WTC11 (cell line): ENCODE measurements at regions not wholly inside any gene's neighbourhood (a gene's known extent, or its start where the extent isn't known, plus 50 kb on each side); places are given as distances from the start of the nearest gene placed in this dataset.

Experiments
- ATAC-seq: fragments of 200-7000 bp; cut with Tn5 transposase; 2 replicates; pipeline ENCODE4 v1.10.0; 2021; ENCODE audit warnings: mild to moderate bottlenecking, moderate library complexity
- CTCF ChIA-PET: fragments of 300-600 bp; sonication (Branson Sonifier 250); formaldehyde crosslinking; loops from one replicate; lab custom pipeline; 2021; ENCODE audit warnings: antibody characterized with exemption; lab: Charles Lee
- POLR2A ChIA-PET: fragments of 350-600 bp; sonication (Branson Sonifier 250); formaldehyde crosslinking; loops from one replicate; lab custom pipeline; 2021; ENCODE audit warnings: antibody characterized with exemption; lab: Charles Lee
- DNase-seq: peaks from one replicate; pipeline ENCODE4 v3.0.0; 2021; ENCODE audit warnings: low spot score
- H3K27ac Mint-ChIP-seq: 2 replicates; pipeline ENCODE4 v1.8.0; 2021; ENCODE audit warnings: mixed read lengths
- H3K27me3 Mint-ChIP-seq: 2 replicates; pipeline ENCODE4 v1.8.0; 2021; ENCODE audit warnings: low read depth, mild to moderate bottlenecking, moderate library complexity, mixed read lengths
- H3K36me3 Mint-ChIP-seq: 2 replicates; pipeline ENCODE4 v1.8.0; 2021; ENCODE audit warnings: mixed read lengths
- H3K4me1 Mint-ChIP-seq: 2 replicates; pipeline ENCODE4 v1.8.0; 2022; ENCODE audit warnings: mixed read lengths
- H3K4me3 Mint-ChIP-seq: 2 replicates; pipeline ENCODE4 v1.8.0; 2021; ENCODE audit warnings: mild to moderate bottlenecking, moderate library complexity, mixed read lengths
- H3K9me3 Mint-ChIP-seq: 2 replicates; pipeline ENCODE4 v1.8.0; 2021; ENCODE audit warnings: mixed read lengths
- FOXJ3 ChIP-seq: sonication (generic); formaldehyde crosslinking; IDR thresholded peaks from 2 replicates; pipeline ENCODE4 v1.9.0; 2021; ENCODE audit warnings: missing genetic modification reagents, mild to moderate bottlenecking, borderline replicate concordance
- HMGA2 ChIP-seq: fragments of 250-450 bp; sonication (Bioruptor Pico); IDR thresholded peaks from 2 replicates; pipeline ENCODE4 v1.4.0; 2021; ENCODE audit warnings: mild to moderate bottlenecking, moderate library complexity
- NFATC4 ChIP-seq: fragments of 250-450 bp; sonication (Bioruptor Pico); IDR thresholded peaks from 2 replicates; pipeline ENCODE4 v1.9.0; 2021; ENCODE audit warnings: mild to moderate bottlenecking
- NFE2L1 ChIP-seq: sonication (generic); formaldehyde crosslinking; IDR thresholded peaks from 2 replicates; pipeline ENCODE4 v1.8.1; 2023; ENCODE audit warnings: missing genetic modification reagents
- NR1H2 ChIP-seq: sonication (generic); formaldehyde crosslinking; IDR thresholded peaks from 2 replicates; pipeline ENCODE4 v1.9.0; 2021; ENCODE audit warnings: mild to moderate bottlenecking, moderate library complexity, missing genetic modification reagents
- OVOL2 ChIP-seq: fragments of 250-450 bp; sonication (Bioruptor Pico); IDR thresholded peaks from 2 replicates; pipeline ENCODE4 v1.9.0; 2021; ENCODE audit warnings: mild to moderate bottlenecking, borderline replicate concordance
- SOX15 ChIP-seq: fragments of 250-450 bp; sonication (Bioruptor Pico); IDR thresholded peaks from 2 replicates; pipeline ENCODE4 v1.9.0; 2021; ENCODE audit warnings: mild to moderate bottlenecking
- TEAD1 ChIP-seq: sonication (generic); formaldehyde crosslinking; IDR thresholded peaks from 2 replicates; pipeline ENCODE4 v1.8.0; 2022; ENCODE audit warnings: mild to moderate bottlenecking, missing genetic modification reagents
- TEAD4 ChIP-seq: sonication (generic); formaldehyde crosslinking; IDR thresholded peaks from 2 replicates; pipeline ENCODE4 v1.8.0; 2022; ENCODE audit warnings: mild to moderate bottlenecking, missing genetic modification reagents
- ZNF219 ChIP-seq: sonication (generic); formaldehyde crosslinking; IDR thresholded peaks from 2 replicates; pipeline ENCODE4 v1.8.0; 2023; ENCODE audit warnings: missing genetic modification reagents, mild to moderate bottlenecking, borderline replicate concordance
- ZNF317 ChIP-seq: sonication (generic); formaldehyde crosslinking; IDR thresholded peaks from 2 replicates; pipeline ENCODE4 v1.8.1; 2023; ENCODE audit warnings: low read depth, mild to moderate bottlenecking, moderate library complexity, missing genetic modification reagents, borderline replicate concordance
- TF ChIP-seq, protein P1 (sequence below): fragments of 250-450 bp; sonication (Bioruptor Pico); IDR thresholded peaks from 2 replicates; pipeline ENCODE4 v1.9.0; 2021; ENCODE audit warnings: moderate library complexity, mild to moderate bottlenecking, inconsistent platforms, borderline replicate concordance
- TF ChIP-seq, protein P2 (sequence below): sonication (generic); formaldehyde crosslinking; IDR thresholded peaks from 2 replicates; pipeline ENCODE4 v1.8.0; 2023; ENCODE audit warnings: missing genetic modification reagents, mild to moderate bottlenecking, borderline replicate concordance
- TF ChIP-seq, protein P3 (sequence below): sonication (generic); formaldehyde crosslinking; IDR thresholded peaks from 2 replicates; pipeline ENCODE4 v1.8.0; 2022; ENCODE audit warnings: mild to moderate bottlenecking, missing genetic modification reagents
- TF ChIP-seq, protein P4 (sequence below): fragments of 250-450 bp; sonication (Bioruptor Pico); IDR thresholded peaks from 2 replicates; pipeline ENCODE4 v1.8.0; 2021; ENCODE audit warnings: mild to moderate bottlenecking
- TF ChIP-seq, protein P5 (sequence below): sonication (generic); formaldehyde crosslinking; IDR thresholded peaks from 2 replicates; pipeline ENCODE4 v1.8.1; 2023; ENCODE audit warnings: mild to moderate bottlenecking, missing genetic modification reagents
- TF ChIP-seq, protein P6 (sequence below): sonication (generic); formaldehyde crosslinking; IDR thresholded peaks from 2 replicates; pipeline ENCODE4 v1.8.1; 2022; ENCODE audit warnings: missing genetic modification reagents, borderline replicate concordance

DNA sequence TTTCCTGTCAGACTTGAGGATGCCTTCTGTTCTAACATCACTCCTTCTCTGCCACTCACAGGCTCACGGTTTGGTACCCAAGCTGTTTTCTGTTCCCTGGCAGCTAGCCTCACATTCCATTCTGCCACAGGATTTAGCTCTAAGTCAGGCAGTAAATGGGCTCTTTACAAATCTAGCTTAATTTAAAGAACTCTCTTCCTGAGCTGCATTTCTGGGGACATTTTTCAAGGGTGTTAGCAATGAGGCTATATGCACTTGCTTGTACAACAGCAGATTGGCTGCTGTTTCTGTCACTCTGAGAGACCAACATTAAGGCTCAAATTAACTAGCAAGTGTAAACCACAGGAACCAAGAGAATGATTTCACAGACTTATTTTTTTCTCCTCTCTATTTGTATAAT lies 337.8 kb upstream of the NOCT start:
- TF ChIP-seq, protein P1, sequence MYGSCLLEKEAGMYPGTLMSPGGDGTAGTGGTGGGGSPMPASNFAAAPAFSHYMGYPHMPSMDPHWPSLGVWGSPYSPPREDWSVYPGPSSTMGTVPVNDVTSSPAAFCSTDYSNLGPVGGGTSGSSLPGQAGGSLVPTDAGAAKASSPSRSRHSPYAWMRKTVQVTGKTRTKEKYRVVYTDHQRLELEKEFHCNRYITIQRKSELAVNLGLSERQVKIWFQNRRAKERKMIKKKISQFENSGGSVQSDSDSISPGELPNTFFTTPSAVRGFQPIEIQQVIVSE, result no peak
- POLR2A ChIA-PET, result no interaction called here
- ATAC-seq (no peak), DNase-seq (no peak)
- Mint-ChIP-seq H3K9me3 (no peaks in the 10 kb centered on the region), H3K4me1 (peaks cover 61% of the 10 kb centered on the region), H3K4me3 (no peak overlapping the region), H3K36me3 (no peaks in the 10 kb centered on the region), H3K27me3 (peaks cover 3% of the 10 kb centered on the region; the same call in 1 of the 2 replicates), H3K27ac (no peak overlapping the region)
- CTCF ChIA-PET, result interaction anchor here (0.9 to 2.3 kb wide), 3 partner anchors 11 to 642 kb away, joined by 3 to 8 read pairs (median 3); no protein-coding TSS in a partner anchor

DNA sequence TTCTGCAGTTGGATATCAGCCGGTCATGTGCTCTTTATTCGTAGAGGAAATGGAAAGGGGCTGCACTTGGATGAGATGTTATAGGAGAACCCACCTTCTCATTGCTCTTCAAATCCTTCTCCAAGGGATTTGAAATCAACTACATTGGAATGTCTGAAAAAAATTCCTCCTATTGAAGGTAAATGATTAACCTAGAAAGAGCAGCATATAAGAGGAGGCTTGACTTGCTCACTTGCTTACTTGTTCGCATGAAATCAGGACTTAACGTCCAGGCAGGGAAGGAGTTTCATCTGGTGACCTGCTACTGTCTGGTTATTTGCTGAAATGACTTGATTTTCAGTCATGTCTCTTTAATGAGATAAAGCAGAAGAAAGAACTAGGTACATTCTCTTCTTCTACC lies 338.4 kb upstream of the NOCT start:
- POLR2A ChIA-PET, result no interaction called here
- no peaks in the 10 kb centered on the region for H3K9me3 Mint-ChIP-seq
- H3K27me3 Mint-ChIP-seq, result peaks cover 6% of the 10 kb centered on the region; the same call in 1 of the 2 replicates
- CTCF ChIA-PET, result interaction anchor here (2.3 kb wide), 1 partner anchor 100 kb away, joined by 8 read pairs; no protein-coding TSS in a partner anchor
- no peak for TF ChIP-seq OVOL2 (CRISPR knock-in tag)
- TF ChIP-seq ZNF219 (CRISPR knock-in tag), result no peak
- TF ChIP-seq TEAD1 (CRISPR knock-in tag), result no peak
- TF ChIP-seq, protein P1, result no peak
- no peak for TF ChIP-seq ZNF317 (CRISPR knock-in tag)
- TF ChIP-seq, protein P2, sequence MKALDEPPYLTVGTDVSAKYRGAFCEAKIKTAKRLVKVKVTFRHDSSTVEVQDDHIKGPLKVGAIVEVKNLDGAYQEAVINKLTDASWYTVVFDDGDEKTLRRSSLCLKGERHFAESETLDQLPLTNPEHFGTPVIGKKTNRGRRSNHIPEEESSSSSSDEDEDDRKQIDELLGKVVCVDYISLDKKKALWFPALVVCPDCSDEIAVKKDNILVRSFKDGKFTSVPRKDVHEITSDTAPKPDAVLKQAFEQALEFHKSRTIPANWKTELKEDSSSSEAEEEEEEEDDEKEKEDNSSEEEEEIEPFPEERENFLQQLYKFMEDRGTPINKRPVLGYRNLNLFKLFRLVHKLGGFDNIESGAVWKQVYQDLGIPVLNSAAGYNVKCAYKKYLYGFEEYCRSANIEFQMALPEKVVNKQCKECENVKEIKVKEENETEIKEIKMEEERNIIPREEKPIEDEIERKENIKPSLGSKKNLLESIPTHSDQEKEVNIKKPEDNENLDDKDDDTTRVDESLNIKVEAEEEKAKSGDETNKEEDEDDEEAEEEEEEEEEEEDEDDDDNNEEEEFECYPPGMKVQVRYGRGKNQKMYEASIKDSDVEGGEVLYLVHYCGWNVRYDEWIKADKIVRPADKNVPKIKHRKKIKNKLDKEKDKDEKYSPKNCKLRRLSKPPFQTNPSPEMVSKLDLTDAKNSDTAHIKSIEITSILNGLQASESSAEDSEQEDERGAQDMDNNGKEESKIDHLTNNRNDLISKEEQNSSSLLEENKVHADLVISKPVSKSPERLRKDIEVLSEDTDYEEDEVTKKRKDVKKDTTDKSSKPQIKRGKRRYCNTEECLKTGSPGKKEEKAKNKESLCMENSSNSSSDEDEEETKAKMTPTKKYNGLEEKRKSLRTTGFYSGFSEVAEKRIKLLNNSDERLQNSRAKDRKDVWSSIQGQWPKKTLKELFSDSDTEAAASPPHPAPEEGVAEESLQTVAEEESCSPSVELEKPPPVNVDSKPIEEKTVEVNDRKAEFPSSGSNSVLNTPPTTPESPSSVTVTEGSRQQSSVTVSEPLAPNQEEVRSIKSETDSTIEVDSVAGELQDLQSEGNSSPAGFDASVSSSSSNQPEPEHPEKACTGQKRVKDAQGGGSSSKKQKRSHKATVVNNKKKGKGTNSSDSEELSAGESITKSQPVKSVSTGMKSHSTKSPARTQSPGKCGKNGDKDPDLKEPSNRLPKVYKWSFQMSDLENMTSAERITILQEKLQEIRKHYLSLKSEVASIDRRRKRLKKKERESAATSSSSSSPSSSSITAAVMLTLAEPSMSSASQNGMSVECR (CRISPR knock-in tag), result no peak
- TF ChIP-seq, protein P3, sequence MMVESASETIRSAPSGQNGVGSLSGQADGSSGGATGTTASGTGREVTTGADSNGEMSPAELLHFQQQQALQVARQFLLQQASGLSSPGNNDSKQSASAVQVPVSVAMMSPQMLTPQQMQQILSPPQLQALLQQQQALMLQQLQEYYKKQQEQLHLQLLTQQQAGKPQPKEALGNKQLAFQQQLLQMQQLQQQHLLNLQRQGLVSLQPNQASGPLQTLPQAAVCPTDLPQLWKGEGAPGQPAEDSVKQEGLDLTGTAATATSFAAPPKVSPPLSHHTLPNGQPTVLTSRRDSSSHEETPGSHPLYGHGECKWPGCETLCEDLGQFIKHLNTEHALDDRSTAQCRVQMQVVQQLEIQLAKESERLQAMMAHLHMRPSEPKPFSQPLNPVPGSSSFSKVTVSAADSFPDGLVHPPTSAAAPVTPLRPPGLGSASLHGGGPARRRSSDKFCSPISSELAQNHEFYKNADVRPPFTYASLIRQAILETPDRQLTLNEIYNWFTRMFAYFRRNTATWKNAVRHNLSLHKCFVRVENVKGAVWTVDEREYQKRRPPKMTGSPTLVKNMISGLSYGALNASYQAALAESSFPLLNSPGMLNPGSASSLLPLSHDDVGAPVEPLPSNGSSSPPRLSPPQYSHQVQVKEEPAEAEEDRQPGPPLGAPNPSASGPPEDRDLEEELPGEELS, result no peak
- H3K4me1 Mint-ChIP-seq, result peaks cover 61% of the 10 kb centered on the region
- no peak overlapping the region for H3K27ac Mint-ChIP-seq
- ATAC-seq (no peak), DNase-seq (no peak)
- no peaks in the 10 kb centered on the region for H3K36me3 Mint-ChIP-seq
- H3K4me3 Mint-ChIP-seq, result no peak overlapping the region

DNA sequence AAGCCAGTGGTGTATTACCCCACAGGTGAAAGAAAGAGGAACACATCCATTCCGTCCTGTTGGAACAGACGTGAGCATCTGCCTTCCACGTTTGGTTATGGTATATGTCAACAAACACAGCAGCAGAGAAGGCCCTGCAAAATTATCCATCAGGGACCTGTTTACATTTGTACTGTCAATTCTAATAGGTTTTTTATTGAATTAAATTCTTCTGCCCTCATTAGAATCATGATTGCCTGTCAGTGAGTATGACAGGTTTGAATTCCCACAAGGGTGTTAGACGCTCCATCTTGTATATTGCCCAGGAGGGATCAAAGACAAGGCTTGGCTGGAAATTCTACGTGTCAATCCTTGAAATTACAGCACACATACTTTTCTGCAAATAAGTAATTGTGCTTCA lies 339.9 kb upstream of the NOCT start:
- DNase-seq (no peak), ATAC-seq (no peak)
- no peak overlapping the region for H3K4me3 Mint-ChIP-seq
- CTCF ChIA-PET, result no interaction called here
- no peak overlapping the region for H3K27ac Mint-ChIP-seq
- POLR2A ChIA-PET, result no interaction called here
- H3K9me3 Mint-ChIP-seq, result no peaks in the 10 kb centered on the region
- peaks cover 57% of the 10 kb centered on the region for H3K4me1 Mint-ChIP-seq
- H3K27me3 Mint-ChIP-seq, result peaks cover 6% of the 10 kb centered on the region; the same call in 1 of the 2 replicates
- H3K36me3 Mint-ChIP-seq, result no peaks in the 10 kb centered on the region
- no peak for TF ChIP-seq NFE2L1 (CRISPR knock-in tag)
- no peak for TF ChIP-seq TEAD1 (CRISPR knock-in tag)
- no peak for TF ChIP-seq FOXJ3
- TF ChIP-seq, protein P4, sequence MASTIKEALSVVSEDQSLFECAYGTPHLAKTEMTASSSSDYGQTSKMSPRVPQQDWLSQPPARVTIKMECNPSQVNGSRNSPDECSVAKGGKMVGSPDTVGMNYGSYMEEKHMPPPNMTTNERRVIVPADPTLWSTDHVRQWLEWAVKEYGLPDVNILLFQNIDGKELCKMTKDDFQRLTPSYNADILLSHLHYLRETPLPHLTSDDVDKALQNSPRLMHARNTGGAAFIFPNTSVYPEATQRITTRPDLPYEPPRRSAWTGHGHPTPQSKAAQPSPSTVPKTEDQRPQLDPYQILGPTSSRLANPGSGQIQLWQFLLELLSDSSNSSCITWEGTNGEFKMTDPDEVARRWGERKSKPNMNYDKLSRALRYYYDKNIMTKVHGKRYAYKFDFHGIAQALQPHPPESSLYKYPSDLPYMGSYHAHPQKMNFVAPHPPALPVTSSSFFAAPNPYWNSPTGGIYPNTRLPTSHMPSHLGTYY (CRISPR knock-in tag), result no peak
- no peak for TF ChIP-seq HMGA2
- TF ChIP-seq, protein P5, sequence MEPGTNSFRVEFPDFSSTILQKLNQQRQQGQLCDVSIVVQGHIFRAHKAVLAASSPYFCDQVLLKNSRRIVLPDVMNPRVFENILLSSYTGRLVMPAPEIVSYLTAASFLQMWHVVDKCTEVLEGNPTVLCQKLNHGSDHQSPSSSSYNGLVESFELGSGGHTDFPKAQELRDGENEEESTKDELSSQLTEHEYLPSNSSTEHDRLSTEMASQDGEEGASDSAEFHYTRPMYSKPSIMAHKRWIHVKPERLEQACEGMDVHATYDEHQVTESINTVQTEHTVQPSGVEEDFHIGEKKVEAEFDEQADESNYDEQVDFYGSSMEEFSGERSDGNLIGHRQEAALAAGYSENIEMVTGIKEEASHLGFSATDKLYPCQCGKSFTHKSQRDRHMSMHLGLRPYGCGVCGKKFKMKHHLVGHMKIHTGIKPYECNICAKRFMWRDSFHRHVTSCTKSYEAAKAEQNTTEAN (CRISPR knock-in tag), result no peak
- TF ChIP-seq SOX15 (CRISPR knock-in tag), result no peak
- no peak for TF ChIP-seq ZNF219 (CRISPR knock-in tag)
- TF ChIP-seq NR1H2 (CRISPR knock-in tag), result no peak
- TF ChIP-seq, protein P6, sequence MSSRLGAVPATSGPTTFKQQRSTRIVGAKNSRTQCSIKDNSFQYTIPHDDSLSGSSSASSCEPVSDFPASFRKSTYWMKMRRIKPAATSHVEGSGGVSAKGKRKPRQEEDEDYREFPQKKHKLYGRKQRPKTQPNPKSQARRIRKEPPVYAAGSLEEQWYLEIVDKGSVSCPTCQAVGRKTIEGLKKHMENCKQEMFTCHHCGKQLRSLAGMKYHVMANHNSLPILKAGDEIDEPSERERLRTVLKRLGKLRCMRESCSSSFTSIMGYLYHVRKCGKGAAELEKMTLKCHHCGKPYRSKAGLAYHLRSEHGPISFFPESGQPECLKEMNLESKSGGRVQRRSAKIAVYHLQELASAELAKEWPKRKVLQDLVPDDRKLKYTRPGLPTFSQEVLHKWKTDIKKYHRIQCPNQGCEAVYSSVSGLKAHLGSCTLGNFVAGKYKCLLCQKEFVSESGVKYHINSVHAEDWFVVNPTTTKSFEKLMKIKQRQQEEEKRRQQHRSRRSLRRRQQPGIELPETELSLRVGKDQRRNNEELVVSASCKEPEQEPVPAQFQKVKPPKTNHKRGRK (CRISPR knock-in tag), result no peak
- no peak for TF ChIP-seq NFATC4 (CRISPR knock-in tag)
- no peak for TF ChIP-seq TEAD4
